ENCODE measurements at regions not wholly inside any gene's neighbourhood (a gene's known extent, or its start where the extent isn't known, plus 50 kb on each side); places are given as distances from the start of the nearest gene placed in this dataset.

DNA sequence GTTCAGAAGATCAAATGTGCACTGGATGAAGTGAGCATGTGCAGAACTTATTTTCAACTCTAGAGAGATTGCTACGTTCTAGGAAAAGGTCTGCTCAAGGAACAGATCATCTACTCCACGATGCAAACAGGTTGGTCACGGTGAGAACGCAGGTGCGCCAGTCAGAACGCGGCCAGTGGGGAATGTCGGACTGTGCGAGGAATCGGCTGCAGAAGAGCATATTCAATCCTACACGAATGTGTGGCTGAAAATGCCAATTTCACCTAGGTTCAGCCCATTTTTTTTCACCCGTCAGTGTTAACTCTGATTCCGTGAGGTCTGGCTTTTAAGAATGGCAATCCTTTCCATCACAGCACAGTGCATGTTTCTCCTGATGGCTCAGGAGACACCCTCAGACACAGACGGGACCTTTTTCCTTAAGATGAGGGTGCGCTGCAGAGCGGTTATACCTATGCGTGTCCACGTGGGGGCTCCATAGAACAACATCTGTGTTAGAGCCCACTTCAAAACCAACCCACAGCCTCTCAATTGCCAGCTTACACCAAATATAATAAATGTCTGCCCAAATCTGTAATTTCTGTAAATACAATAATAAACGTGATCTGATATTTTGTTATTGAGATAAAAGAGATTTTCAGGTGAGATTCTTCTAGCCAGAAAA, 250.4 kb downstream of the FOXA2 start:
- TF ChIP-seq, protein P1, sequence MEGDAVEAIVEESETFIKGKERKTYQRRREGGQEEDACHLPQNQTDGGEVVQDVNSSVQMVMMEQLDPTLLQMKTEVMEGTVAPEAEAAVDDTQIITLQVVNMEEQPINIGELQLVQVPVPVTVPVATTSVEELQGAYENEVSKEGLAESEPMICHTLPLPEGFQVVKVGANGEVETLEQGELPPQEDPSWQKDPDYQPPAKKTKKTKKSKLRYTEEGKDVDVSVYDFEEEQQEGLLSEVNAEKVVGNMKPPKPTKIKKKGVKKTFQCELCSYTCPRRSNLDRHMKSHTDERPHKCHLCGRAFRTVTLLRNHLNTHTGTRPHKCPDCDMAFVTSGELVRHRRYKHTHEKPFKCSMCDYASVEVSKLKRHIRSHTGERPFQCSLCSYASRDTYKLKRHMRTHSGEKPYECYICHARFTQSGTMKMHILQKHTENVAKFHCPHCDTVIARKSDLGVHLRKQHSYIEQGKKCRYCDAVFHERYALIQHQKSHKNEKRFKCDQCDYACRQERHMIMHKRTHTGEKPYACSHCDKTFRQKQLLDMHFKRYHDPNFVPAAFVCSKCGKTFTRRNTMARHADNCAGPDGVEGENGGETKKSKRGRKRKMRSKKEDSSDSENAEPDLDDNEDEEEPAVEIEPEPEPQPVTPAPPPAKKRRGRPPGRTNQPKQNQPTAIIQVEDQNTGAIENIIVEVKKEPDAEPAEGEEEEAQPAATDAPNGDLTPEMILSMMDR (IDR thresholded peaks at IDR 0.05): peak; percentile 53 to 77 (median 71)
- TF ChIP-seq POLR2A (IDR thresholded peaks at IDR 0.05) (no peak), EP300 (IDR thresholded peaks at IDR 0.05) (no peak)

Measured in upper lobe of left lung (tissue), 4 donors.